ENCODE measurements at regions not wholly inside any gene's neighbourhood (a gene's known extent, or its start where the extent isn't known, plus 50 kb on each side); places are given as distances from the start of the nearest gene placed in this dataset.

DNA sequence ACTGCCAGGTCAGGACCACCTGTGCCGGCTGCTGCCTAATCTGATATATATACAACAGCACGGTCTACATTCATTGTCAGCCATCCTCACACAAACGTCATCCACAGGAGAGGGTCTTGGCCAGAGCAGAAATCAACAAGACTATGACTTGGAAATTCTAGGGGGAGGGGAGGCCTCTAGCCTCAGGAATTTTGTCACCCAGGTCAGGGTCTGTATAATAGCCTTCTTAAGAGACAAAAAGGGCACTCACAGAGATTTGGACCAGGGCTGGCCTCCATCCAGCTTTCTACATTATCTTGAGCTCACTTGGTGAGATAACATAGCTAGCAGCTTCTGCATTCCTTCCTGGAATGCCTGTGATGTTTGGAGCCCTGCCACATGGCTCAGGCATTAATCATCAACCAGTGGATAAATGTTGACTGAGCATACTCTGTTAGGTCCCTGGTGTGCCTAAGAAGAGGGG, 50.4 kb upstream of the CTIF start:
- DNase-seq (ENCODE audit: low spot score), result peak; percentile 40

DNA sequence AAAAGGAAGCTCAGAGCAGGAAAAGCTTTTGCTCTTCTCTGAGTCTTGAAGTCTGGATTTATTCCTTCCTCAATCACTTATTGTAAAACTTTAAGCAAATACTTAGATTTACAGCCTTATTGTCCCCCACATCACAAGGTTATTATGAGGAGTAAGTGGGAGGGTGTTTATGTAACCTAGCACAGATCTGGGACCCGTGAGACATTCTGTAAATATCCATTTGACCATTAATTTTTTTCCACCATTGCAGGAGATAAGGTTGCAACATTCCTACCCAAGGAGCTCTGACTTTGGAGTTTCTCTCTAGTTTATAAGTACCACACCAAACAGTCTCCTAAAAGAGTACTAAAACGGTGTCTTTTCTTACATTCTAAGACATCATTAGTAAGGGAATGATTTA, 52.1 kb upstream of the CTIF start:
- DNase-seq (ENCODE audit: low spot score), result no peak

DNA sequence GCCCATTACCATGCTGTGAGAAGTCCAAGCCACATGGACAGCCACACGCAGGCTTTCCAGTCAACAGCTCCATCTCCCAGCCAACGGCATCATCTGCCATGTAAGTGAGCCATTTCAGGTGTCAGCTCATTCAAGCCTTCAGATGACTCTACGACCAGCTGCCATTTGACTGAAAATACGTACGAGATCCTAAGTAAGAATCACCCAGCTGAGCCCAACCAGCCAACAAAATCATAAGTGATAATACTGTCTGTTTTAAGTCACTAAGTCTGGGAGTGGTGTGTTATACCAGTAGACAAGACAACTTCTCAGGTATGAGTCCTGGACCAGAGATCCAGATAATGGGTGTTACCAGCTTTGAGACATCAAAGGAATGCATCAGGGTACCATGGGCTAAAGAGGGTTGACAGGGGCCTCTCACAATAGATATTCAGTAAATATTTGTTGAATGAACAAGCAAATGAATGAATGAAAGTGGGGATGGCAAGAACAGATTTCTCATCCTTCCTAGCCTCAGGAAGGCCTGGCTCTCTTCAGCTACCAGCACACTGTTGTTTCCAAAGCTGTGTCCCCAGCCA, 52.9 kb upstream of the CTIF start:
- no peak for DNase-seq (ENCODE audit: low spot score)

DNA sequence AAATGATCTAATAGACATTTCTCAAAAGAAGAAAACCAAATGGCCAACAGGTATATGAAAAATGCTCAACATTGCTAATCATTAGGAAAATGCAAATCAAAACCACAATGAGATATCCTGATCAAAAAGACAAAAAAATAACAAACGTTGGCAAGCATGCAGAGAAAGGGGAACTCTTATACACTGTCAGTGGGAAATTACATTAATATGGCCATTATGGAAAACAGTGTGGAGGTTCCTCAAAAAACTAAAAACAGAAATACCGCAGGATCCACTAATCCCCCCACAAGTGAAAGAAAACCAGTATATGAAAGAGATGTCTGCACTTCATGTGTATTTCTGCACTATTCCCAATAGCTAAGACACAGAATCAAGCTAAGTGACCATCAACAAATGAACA, 57.7 kb upstream of the CTIF start:
- DNase-seq (ENCODE audit: low spot score), result no peak

DNA sequence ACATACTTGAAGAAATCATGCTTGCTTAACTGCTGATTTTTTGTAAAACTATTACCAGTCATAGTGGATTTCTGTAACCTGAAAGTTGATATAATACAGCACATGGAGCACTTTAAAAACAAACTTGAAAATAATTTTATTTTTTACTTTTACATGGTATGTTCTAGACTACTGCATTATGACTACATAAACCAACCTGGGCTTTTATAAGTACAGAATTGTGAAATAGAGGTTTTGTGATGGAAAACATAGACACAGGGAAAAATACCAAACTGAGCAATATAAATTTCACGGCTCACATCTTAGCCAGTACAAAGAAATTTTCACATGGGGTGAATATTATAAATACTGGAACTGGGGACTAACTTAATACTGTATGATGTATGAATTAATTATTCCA, 59.3 kb upstream of the CTIF start:
- DNase-seq (ENCODE audit: low spot score), result no peak

DNA sequence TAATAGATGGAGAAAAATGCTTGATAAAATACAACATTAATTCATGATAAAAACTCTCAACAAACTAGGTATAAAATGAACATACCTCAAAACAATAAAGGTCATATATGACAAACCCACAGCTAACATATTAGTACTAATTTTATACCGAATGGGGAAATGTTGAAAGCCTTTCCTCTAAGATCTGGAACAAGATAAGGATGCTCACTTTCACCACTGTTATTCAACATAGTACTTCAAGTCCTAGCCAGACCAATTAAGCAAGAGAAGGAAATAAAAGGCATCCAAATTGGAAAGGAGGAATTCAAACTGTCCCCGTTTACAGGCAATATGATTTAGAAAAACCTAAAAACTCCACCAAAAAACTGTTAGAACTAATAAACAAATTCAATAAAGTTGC, 61.5 kb upstream of the CTIF start:
- no peak for DNase-seq (ENCODE audit: low spot score)

DNA sequence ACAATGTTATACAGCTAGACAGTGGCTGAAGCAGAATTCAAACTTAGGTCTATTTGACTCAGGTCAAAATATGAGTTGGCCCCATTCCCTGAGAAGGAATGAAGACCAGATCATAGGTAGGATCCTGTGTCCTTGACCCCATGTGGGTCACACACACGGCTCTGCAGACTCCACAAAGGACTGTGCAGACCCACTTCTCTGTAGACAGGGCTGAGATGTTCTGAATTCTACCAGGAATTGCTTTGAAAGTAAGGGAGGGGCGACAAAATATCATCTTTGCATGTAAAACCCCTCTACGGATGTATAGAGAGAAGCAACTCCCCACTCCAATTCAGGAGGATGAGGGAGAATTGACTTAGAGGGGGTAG, 62.3 kb upstream of the CTIF start:
- no peak for DNase-seq (ENCODE audit: low spot score)

DNA sequence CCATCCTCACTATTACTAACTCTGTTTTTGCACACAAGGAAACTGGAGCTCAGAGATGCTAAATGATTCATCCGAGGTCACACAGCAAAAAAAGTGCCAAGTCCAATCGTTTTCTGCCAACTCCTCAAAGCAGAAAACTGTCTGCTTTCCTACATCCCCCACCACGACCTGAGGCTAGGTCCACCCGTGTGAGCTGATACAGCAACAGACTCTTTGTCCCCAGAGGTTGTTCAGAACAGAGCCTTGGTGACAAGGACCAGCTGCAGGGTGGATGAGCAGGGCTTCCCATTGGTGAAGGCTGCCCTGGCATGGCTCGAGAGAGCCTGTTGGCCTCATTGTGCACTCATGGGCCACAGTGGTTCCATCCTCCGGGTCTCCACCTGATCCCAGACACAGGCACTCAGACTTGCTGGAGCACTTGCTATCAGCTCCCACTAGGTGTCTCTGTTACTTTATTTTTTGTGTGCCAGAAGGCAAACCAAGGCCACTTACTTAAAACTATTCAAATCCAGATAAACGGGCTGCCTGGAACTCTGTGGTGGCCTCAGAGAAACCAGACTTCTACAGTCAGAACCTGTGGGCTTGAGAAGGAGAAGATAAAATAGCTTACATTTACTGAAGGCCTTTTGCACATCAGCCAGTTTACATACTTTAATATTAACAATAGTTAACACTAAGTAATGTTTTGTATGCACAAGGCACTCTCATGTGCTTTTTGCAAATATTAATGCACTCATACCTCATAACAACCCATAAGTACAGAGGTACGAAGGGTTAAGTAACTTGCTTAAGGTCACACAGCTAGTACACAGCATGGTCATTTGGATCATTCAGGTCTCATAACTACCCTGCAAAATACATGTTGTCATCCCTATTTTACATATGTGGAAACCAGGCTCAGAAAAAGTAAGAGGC, 62.9 kb upstream of the CTIF start:
- DNase-seq (ENCODE audit: low spot score), result peak; percentile 61

DNA sequence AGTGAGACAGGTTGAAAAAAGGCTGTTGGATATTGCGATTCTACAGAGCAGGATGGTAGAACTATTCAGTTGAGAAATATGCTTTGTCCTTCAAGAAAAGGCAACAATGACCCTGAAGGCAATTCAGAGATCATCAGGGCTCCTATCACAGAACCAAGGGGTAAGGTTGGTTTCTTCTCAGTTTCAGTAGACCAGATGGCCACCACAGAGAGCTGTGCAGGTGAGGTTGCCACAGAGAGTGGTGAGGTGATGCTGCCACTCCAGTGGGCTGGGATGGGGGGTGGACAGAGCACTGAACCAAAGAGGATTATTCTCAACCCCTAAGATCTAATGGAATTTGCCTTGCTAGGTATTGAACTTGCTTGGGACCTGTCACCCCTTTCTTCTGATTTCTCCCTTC, 64.6 kb upstream of the ZBTB7C start:
- DNase-seq (ENCODE audit: low spot score), result no peak

DNA sequence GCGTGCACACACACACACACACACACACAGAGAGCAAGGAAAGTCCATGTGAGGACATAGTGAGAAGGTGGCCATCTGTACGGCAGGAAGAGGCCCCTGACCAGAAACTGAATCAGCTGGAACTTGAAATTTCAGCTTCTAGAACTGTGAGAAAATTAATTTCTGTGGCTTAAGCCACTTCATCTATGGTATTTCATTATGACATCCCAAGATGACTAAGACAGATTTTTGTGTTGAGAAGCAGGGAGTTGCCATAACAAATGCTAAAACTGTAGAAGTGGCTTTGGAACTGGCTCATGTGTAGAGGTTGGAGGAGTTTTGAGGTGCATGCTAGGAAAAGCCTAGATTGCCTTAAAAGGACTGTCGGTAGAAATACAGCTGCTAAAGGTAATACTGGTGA, 63.4 kb upstream of the ZBTB7C start:
- no peak for DNase-seq (ENCODE audit: low spot score)

DNA sequence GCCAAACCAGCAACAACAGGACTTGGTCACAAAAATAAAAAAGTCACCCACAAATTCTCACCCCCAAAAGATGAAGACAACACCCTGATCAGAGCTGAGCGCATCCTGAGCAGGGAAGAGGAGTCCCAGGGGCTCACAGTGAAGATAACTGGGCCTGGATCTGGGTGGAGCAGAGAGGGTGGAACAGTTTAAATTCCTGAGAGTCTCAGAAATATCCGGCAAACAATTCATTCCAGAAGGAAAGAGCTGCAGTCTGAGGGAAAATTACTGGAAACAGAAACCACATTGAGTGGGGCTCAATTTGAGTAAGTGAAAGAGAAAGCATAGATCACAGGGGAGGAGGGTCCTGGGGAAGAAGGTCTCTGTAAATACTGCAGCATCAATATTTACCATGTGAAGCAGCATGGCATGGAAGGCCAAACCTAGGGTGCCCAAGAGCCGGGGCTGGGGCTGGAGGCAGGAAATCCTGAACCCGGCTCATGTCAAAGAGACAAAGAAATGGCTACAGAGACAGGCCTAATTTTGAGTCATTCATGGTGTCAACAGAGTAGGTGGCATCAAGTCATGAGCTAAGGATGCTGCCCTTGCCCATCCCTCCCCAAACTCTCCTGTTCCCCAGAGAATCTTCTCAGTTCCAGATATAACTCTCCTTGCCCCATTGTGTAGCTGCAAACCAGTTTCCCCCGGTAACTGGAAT, 61.4 kb upstream of the ZBTB7C start:
- no peak for DNase-seq (ENCODE audit: low spot score)

DNA sequence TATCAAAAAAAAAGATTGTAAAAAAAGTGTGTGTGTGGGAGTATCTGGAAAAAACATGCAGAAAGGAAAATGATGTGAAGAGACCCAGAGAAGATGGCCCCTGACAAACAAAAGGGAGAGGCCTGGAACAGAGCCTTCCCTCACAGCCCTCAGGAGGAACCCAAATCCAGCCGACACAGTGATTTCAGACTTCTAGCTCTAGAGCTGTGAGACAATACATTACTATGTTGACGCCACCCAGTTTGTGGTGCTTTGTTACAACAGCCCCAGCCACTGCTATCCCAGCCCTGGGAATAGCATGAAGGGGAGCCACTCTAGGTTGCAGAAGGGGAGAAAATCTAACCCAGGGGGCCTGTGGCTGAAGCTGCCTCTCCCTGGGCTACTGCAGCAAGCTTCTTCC, 59.0 kb upstream of the ZBTB7C start:
- no peak for DNase-seq (ENCODE audit: low spot score)

DNA sequence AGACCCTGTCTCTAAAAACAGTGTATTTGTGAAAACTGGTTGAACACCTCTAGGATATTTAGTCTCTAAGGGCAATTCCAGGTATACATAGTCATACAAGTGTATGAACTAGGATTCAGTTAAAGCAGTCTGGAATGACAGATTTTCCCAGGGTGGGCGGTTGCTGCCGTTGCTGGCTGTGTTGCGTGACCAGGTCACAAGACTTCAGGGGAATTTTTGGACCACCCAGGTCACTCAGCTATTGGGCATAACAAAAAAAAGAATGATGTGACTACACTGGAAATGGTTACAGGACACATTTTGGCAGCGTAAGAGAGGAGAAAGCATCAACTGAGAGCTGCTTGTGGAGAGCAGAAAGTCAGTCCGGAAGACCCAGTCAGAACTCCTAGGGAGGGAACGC, 58.0 kb upstream of the ZBTB7C start:
- no peak for DNase-seq (ENCODE audit: low spot score)

DNA sequence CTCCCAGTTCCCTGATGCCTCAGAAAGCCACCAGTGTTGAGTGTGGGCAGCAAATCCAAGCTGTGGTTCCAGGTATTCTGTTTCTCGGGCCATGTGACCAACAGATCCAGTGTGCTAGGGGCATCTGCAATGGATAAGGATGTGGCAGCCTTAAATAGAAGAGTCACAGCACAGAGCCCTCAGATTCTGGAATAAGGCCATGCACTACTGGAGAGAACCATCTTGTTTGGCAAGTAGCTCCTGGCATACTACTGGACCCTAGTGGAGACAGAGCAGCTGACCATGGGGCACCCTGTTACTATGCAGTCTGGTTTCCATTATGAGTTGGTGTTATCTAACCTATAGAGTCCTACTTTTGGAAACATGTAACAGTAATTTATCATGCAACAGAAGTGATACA, 53.3 kb upstream of the ZBTB7C start:
- no peak for DNase-seq (ENCODE audit: low spot score)

DNA sequence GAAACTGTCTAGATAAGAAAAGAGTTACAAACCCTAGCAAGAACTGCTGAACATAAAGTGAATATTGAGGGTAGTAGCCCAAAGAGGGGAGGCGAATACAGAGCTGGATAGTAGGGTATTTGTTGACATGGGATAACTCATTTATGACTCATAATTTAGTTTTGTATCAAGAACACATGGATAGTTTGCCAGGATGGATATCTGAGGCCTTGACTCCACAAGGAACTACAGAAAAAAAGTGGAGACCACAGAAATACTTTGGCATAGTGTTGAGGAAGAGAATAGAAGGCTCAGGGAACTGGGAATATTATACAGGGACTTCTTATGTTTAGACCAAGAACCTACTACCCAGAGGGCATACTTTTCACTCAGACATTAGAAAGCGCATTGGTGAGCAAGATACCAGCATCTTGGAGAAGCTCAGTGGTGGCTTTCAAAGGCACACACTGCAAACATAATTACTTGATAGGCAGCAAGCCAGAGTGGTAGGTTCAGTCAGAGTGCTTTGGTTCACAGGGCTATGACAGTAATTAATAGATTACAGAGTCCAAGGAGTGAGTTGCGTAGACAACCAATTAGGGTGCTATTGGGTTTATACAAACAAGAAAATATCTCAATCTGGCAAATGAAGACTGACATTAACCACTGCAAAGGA, 51.9 kb upstream of the ZBTB7C start:
- no peak for DNase-seq (ENCODE audit: low spot score)

DNA sequence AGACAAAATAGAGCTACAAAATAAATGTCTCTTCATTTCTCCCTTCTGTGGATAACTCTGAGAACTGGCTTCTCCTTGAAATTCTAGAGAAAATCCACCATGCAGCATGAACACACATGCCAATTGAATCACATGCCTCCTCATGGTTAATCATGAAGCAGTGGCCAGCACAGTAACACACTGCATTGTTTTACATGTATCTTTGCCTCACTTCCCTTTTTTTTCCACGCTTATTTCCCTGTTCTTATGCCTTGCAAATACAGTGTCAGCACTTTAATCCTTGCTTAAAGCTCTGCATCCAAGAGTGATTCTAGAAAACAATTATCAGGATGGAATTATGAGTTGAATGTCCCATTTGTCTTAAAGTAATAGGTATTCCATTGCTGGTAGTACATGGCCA, 50.3 kb upstream of the ZBTB7C start:
- no peak for DNase-seq (ENCODE audit: low spot score)

DNA sequence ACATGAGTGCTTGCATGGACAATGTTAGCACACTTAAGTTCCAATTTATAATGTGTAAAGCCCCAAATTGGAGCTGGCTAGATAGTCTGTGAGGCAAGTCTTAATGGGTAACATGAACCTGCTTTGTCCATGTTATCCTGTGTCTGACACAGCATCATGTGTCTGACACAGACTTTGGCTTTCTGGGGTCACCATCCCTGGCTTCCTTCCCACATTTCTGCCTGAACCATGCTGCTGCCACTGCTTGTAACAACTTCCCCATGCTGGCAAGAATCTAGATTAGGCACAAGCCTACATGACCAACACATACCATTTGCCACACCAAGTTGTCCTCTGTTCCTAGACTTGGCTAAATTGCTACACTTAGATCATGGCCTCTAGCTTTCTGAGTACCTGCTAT, 49.8 kb upstream of the ZBTB7C start:
- DNase-seq (ENCODE audit: low spot score), result no peak

Measured in SW480 (cell line).